Gastroesophageal sphincter (tissue), 4 donors: ENCODE measurements at regions not wholly inside any gene's neighbourhood (a gene's known extent, or its start where the extent isn't known, plus 50 kb on each side); places are given as distances from the start of the nearest gene placed in this dataset.

ENCODE experiments used
- ATAC-seq: fragments of 150-250 bp; one replicate; pipeline ENCODE4 v1.9.1; 2016; ENCODE audit warnings: mild to moderate bottlenecking, moderate library complexity
- H3K27ac ChIP-seq, 4 donors: fragments of 200-600 bp; sonication (generic) in 3 of 4; 1 replicate in 3 of 4; 2 replicates in 1 of 4; pipeline ENCODE4 v1.5.1; 2016 to 2019
- H3K27me3 ChIP-seq: fragments of 200-600 bp; sonication (generic); one replicate; pipeline ENCODE4 v1.5.1; 2019
- H3K36me3 ChIP-seq, 2 donors: fragments of 200-600 bp; sonication (generic); one replicate each; pipeline ENCODE4 v1.5.1; 2019; ENCODE audit warnings: control low read depth in 1 of 2
- H3K4me1 ChIP-seq, 3 donors: fragments of 200-600 bp; sonication (generic); 1 replicate in 2 of 3; 2 replicates in 1 of 3; pipeline ENCODE4 v1.5.1; 2016 to 2019; ENCODE audit warnings: control low read depth in 2 of 3
- H3K4me3 ChIP-seq, 2 donors: fragments of 200-600 bp; sonication (generic); one replicate each; pipeline ENCODE4 v1.5.1; 2019; ENCODE audit warnings: mild to moderate bottlenecking in 1 of 2, moderate library complexity in 1 of 2
- H3K9me3 ChIP-seq, 3 donors: fragments of 200-600 bp; sonication (generic); one replicate each; pipeline ENCODE4 v1.5.1; 2017 to 2019; ENCODE audit warnings: control low read depth in 2 of 3
- CTCF ChIP-seq, 4 experiments: fragments of 200-600 bp in 2 of 4; fragments of 450-650 bp in 2 of 4; sonication (generic) in 1 of 4; IDR thresholded peaks; one replicate each; pipeline ENCODE4 v1.5.1; 2017 to 2019; ENCODE audit warnings: antibody characterized with exemption in 4 of 4, mild to moderate bottlenecking in 2 of 4, moderate library complexity in 2 of 4
- EP300 ChIP-seq: sonication (generic); formaldehyde crosslinking; IDR thresholded peaks from one replicate; pipeline ENCODE4 v1.6.1; 2017; ENCODE audit warnings: antibody characterized with exemption, mild to moderate bottlenecking
- POLR2A ChIP-seq, 2 donors: fragments of 450-650 bp; IDR thresholded peaks; one replicate each; pipeline ENCODE4 v1.6.1; 2017; ENCODE audit warnings: antibody characterized with exemption in 2 of 2, mild to moderate bottlenecking in 2 of 2, moderate library complexity in 1 of 2
- POLR2AphosphoS5 ChIP-seq: sonication (generic); formaldehyde crosslinking; IDR thresholded peaks from one replicate; pipeline ENCODE4 v1.6.1; 2017; ENCODE audit warnings: antibody characterized with exemption
- WGBS, 2 donors: methylation state at CpG; one replicate each; pipeline ENCODE4 v1.1.5; 2018; ENCODE audit warnings: low coverage in 1 of 2; 5-methylcytosine and 5-hydroxymethylcytosine counted together

GRCh38 chr6:126113261-126113660, 126.9 kb downstream of the TRMT11 start:
- no peak for ATAC-seq
- no peak for TF ChIP-seq POLR2A (IDR thresholded peaks at IDR 0.05)
- TF ChIP-seq EP300, result no peak
- TF ChIP-seq CTCF (IDR thresholded peaks at IDR 0.05), result no peak
- TF ChIP-seq POLR2AphosphoS5, result no peak
- 88 to 93% methylated on average over 1 of the region's 1 CpG for WGBS, 2 donors

GRCh38 chr6:126117251-126117650, 130.9 kb downstream of the TRMT11 start:
- Histone ChIP-seq H3K4me1 (peaks cover 4 to 13% (median 5%) of the 10 kb centered on the region in 3 donors), H3K27ac (no peak overlapping the region), H3K36me3 (peaks cover 0 to 8% of the 10 kb centered on the region in 2 donors), H3K9me3 (no peaks in the 10 kb centered on the region), H3K4me3 (no peak overlapping the region), H3K27me3 (no peaks in the 10 kb centered on the region)
- no peak for ATAC-seq
- TF ChIP-seq EP300 (no peak), CTCF (IDR thresholded peaks at IDR 0.05) (no peak), POLR2A (IDR thresholded peaks at IDR 0.05) (no peak), POLR2AphosphoS5 (no peak)
- 45% methylated on average over 2 of the region's 2 CpGs; no CpG with 5 or more reads in 1 of the 2 donors for WGBS, 2 donors

More at GRCh38 chr6:126113261-126113660, 126.9 kb downstream of the TRMT11 start:
- H3K9me3 ChIP-seq, result no peaks in the 10 kb centered on the region
- H3K27ac ChIP-seq, result no peak overlapping the region
- peaks cover 0 to 2% (median 0%) of the 10 kb centered on the region in 3 donors for H3K4me1 ChIP-seq
- H3K36me3 ChIP-seq, result peaks cover 0 to 8% of the 10 kb centered on the region in 2 donors
- no peaks in the 10 kb centered on the region for H3K27me3 ChIP-seq
- no peak overlapping the region for H3K4me3 ChIP-seq

GRCh38 chr6:126118058-126118755, 131.9 kb downstream of the TRMT11 start:
- Histone ChIP-seq H3K4me3 (no peak overlapping the region), H3K4me1 (peaks cover 4 to 13% (median 5%) of the 10 kb centered on the region in 3 donors), H3K27me3 (no peaks in the 10 kb centered on the region), H3K36me3 (peaks cover 0 to 8% of the 10 kb centered on the region in 2 donors), H3K27ac (no peak overlapping the region), H3K9me3 (no peaks in the 10 kb centered on the region)
- TF ChIP-seq CTCF (IDR thresholded peaks at IDR 0.05) (no peak), POLR2A (IDR thresholded peaks at IDR 0.05) (no peak)
- WGBS, 2 donors, result 25 to 45% methylated on average over 4 of the region's 4 CpGs
- ATAC-seq, result no peak

- Histone ChIP-seq H3K36me3 (peaks cover 0 to 8% of the 10 kb centered on the region in 2 donors), H3K27me3 (no peaks in the 10 kb centered on the region), H3K27ac (no peak overlapping the region), H3K4me3 (no peak overlapping the region), H3K9me3 (no peaks in the 10 kb centered on the region), H3K4me1 (peaks cover 4 to 13% (median 5%) of the 10 kb centered on the region in 3 donors)
- TF ChIP-seq EP300 (no peak), POLR2A (IDR thresholded peaks at IDR 0.05) (no peak), CTCF (IDR thresholded peaks at IDR 0.05) (no peak), POLR2AphosphoS5 (no peak)
- 13 to 27% methylated on average over 2 of the region's 2 CpGs for WGBS, 2 donors
- ATAC-seq, result no peak
Observed at GRCh38 chr6:126118936-126119335, 132.6 kb downstream of the TRMT11 start.

- Histone ChIP-seq H3K9me3 (no peaks in the 10 kb centered on the region), H3K4me3 (no peak overlapping the region), H3K4me1 (peaks cover 4 to 11% (median 5%) of the 10 kb centered on the region in 3 donors), H3K27ac (no peak overlapping the region), H3K36me3 (no peaks in the 10 kb centered on the region), H3K27me3 (no peaks in the 10 kb centered on the region)
- TF ChIP-seq POLR2A (IDR thresholded peaks at IDR 0.05) (no peak), EP300 (no peak), POLR2AphosphoS5 (no peak), CTCF (IDR thresholded peaks at IDR 0.05) (no peak)
- ATAC-seq, result no peak
- 79 to 83% methylated on average over 1 to 4 of the region's 4 CpGs for WGBS, 2 donors
Observed at GRCh38 chr6:126123226-126123625, 136.9 kb downstream of the TRMT11 start.
